ENCODE measurements at regions not wholly inside any gene's neighbourhood (a gene's known extent, or its start where the extent isn't known, plus 50 kb on each side); places are given as distances from the start of the nearest gene placed in this dataset.
A peak's percentile ranks its signal among the peaks of the same experiment; 100 is the strongest.
"Not testable (repeated sequence)": the region's sequence is repeated elsewhere in the genome, so short reads cannot be mapped to it uniquely, and the experiment has no call there.

DNA sequence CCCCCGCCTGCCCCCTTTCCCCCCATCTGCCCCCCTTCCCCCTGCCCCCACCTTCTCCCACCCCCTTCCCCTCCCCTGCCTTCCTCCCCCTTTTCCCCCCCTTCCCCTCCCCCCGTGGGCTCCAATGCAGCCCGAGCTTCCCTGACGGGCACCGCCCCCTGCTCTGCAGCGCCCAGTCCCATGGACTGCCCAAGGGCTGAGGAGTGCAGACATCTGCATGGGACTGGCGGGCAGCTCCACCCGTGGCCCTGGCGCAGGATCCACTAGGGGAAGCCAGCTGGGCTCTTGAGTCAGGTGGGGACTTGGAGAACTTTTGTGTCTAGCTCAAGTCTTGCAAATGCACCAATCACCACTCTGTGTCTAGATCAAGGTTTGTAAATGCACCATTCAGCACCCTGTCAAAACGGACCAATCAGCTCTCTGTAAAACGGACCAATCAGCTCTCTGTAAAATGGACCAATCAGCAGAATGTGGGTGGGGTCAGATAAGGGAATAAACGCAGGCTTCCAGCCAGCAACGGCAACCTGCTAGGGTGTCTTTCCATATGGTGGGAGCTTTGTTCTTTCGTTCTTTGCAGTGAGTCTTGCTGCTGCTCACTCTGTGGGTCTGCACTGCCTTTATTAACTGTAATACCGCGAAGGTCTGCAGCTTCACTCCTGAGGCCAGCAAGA lies 300.5 kb upstream of the PABPC4L start:
- Histone ChIP-seq H3K4me3 (ENCODE audit: low read depth in 1 of 3, low read length in 3 of 3) (no peak overlapping the region), H3K4me1 (ENCODE audit: control insufficient read depth in 3 of 3, insufficient read depth in 2 of 3, low read depth in 1 of 3, low read length in 2 of 3) (no peaks in the 10 kb centered on the region), H3K36me3 (ENCODE audit: control insufficient read depth in 3 of 3, insufficient read depth in 2 of 3, low read depth in 1 of 3, low read length in 3 of 3) (no peaks in the 10 kb centered on the region), H3K27ac (ENCODE audit: low read depth in 1 of 3, low read length in 2 of 3) (no peak overlapping the region), H3K9me3 (ENCODE audit: control insufficient read depth in 2 of 2, insufficient read depth in 1 of 2, low read depth in 1 of 2, low read length in 1 of 2) (peaks cover 0 to 7% of the 10 kb centered on the region in 2 donors), H3K27me3 (ENCODE audit: control insufficient read depth in 3 of 3, insufficient read depth in 3 of 3, low read length in 3 of 3) (no peaks in the 10 kb centered on the region)
- 83 to 89% (median 86%) methylated on average over 11 to 16 of the region's 16 CpGs for WGBS, 3 donors
- FAIRE-seq (no peak), DNase-seq (no peak)

DNA sequence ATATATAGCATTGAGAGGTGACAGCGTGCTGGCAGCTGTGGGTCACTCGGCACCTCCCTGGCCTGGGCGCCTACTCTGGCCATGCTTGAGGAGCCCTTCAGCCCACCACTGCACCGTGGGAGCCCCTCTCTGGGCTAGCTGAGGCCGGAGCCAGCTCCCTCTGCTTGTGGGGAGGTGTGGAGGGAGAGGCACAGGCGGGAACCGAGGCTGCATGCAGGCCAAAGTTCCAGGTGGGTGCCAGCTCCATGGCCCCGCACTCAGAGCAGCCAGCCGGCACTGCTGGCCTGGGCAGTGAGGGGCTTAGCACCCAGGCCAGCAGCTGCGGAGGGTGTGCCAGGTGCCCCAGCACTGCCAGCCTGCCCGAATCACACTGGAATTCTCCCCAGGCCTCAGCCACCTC lies 299.9 kb upstream of the PABPC4L start:
- not testable (repeated sequence) for FAIRE-seq; DNase-seq; H3K9me3 ChIP-seq (ENCODE audit: control insufficient read depth in 2 of 2, insufficient read depth in 1 of 2, low read depth in 1 of 2, low read length in 1 of 2); H3K4me1 ChIP-seq (ENCODE audit: control insufficient read depth in 3 of 3, insufficient read depth in 2 of 3, low read depth in 1 of 3, low read length in 2 of 3); H3K27me3 ChIP-seq (ENCODE audit: control insufficient read depth in 3 of 3, insufficient read depth in 3 of 3, low read length in 3 of 3); H3K4me3 ChIP-seq (ENCODE audit: low read depth in 1 of 3, low read length in 3 of 3); H3K36me3 ChIP-seq (ENCODE audit: control insufficient read depth in 3 of 3, insufficient read depth in 2 of 3, low read depth in 1 of 3, low read length in 3 of 3); H3K27ac ChIP-seq (ENCODE audit: low read depth in 1 of 3, low read length in 2 of 3)
- WGBS, 3 donors = 83 to 93% (median 87%) methylated on average over 6 to 11 of the region's 11 CpGs

DNA sequence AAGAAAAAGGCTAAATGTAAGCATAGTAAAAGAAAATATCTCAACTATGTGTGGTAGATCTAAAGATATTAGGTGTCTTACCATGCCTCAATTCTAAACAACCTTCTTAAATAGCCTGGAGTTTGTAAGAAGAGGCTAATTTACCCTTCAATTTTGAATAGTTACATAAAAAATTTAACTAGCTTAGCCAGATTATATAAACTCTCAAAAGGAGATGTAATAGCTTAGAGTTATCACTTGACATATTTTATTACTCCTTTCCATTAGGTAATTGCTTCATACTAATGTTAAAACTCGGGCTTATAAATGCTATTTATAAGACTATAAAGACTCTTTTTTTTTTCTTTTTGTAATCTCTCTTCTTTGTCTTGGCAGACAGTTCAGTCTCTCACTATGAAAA lies 297.5 kb upstream of the PABPC4L start:
- H3K9me3 ChIP-seq (ENCODE audit: control insufficient read depth in 2 of 2, insufficient read depth in 1 of 2, low read depth in 1 of 2, low read length in 1 of 2) = peaks cover 0 to 7% of the 10 kb centered on the region in 2 donors
- no peak for FAIRE-seq
- no peak overlapping the region for H3K4me3 ChIP-seq (ENCODE audit: low read depth in 1 of 3, low read length in 3 of 3)
- no peak for DNase-seq
- H3K4me1 ChIP-seq (ENCODE audit: control insufficient read depth in 3 of 3, insufficient read depth in 2 of 3, low read depth in 1 of 3, low read length in 2 of 3) = no peaks in the 10 kb centered on the region
- no peak overlapping the region for H3K27ac ChIP-seq (ENCODE audit: low read depth in 1 of 3, low read length in 2 of 3)
- 20 to 41% (median 37%) methylated on average over 1 of the region's 1 CpG for WGBS, 3 donors
- no peaks in the 10 kb centered on the region for H3K36me3 ChIP-seq (ENCODE audit: control insufficient read depth in 3 of 3, insufficient read depth in 2 of 3, low read depth in 1 of 3, low read length in 3 of 3)
- no peaks in the 10 kb centered on the region for H3K27me3 ChIP-seq (ENCODE audit: control insufficient read depth in 3 of 3, insufficient read depth in 3 of 3, low read length in 3 of 3)

DNA sequence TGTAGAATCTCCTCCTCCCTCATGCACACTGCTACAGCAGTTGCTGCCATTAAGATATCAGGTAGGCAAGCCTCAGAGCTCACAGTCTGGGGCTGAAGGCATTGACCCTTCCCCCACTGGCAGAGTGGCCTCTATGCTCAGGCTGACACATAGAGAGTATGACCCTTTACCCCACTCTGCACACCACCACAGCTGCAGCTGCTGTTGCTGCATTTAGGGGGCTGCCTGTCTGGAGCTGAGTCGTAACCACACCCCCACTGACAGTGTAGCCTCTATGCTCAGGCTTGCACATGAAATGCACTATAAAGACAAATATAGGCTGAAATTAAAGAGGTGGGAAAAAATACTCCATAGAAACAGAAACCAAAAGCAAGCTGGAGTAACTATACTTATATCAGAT lies 289.3 kb upstream of the PABPC4L start:
- H3K9me3 ChIP-seq (ENCODE audit: control insufficient read depth in 2 of 2, insufficient read depth in 1 of 2, low read depth in 1 of 2, low read length in 1 of 2) = no peaks in the 10 kb centered on the region
- no peaks in the 10 kb centered on the region for H3K4me1 ChIP-seq (ENCODE audit: control insufficient read depth in 3 of 3, insufficient read depth in 2 of 3, low read depth in 1 of 3, low read length in 2 of 3)
- no peak overlapping the region for H3K27ac ChIP-seq (ENCODE audit: low read depth in 1 of 3, low read length in 2 of 3)
- DNase-seq (peak in 1 of 2 donors; percentile 5), FAIRE-seq (no peak)
- 68 to 80% (median 74%) methylated on average over 1 of the region's 1 CpG for WGBS, 3 donors
- H3K4me3 ChIP-seq (ENCODE audit: low read depth in 1 of 3, low read length in 3 of 3) = no peak overlapping the region
- H3K36me3 ChIP-seq (ENCODE audit: control insufficient read depth in 3 of 3, insufficient read depth in 2 of 3, low read depth in 1 of 3, low read length in 3 of 3) = no peaks in the 10 kb centered on the region
- H3K27me3 ChIP-seq (ENCODE audit: control insufficient read depth in 3 of 3, insufficient read depth in 3 of 3, low read length in 3 of 3) = no peaks in the 10 kb centered on the region

DNA sequence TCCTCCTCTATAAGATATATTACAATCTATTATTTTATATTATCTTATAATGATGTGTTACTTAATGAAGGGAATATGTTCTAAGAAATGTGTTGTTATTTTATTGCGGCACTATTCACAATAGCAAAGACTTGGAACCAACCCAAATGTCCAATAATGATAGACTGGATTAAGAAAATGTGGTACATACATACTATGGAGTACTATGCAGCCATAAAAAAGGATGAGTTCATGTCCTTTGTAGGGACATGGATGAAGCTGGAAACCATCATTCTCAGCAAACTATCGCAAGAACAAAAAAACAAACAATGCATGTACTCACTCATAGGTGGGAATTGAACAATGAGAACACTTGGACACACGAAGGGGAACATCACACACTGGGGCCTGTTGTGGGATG lies 281.9 kb upstream of the PABPC4L start:
- H3K4me3 ChIP-seq (ENCODE audit: low read depth in 1 of 3, low read length in 3 of 3); FAIRE-seq: not testable (repeated sequence)
- 82 to 90% (median 85%) methylated on average over 3 of the region's 3 CpGs for WGBS, 3 donors

DNA sequence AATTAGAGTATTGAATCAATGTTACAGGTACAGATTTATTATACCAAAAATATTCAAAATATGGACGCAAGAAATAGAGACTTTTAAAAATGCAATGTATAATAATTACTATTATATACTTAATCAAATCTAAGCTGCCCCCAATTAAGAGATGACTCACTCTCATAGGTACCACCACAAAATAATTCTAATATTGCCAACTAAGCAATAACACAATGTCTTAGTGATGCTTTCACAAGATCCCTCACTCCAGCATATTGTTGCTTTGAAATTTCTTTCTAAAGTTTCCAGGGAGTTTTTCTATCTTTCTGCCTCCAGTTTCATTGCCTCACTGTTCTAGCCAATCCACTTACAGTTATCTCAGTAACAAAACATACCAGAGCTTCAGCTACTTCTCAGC lies 270.0 kb upstream of the PABPC4L start:
- Histone ChIP-seq H3K27ac (ENCODE audit: low read depth in 1 of 3, low read length in 2 of 3) (no peak overlapping the region), H3K4me1 (ENCODE audit: control insufficient read depth in 3 of 3, insufficient read depth in 2 of 3, low read depth in 1 of 3, low read length in 2 of 3) (no peaks in the 10 kb centered on the region), H3K9me3 (ENCODE audit: control insufficient read depth in 2 of 2, insufficient read depth in 1 of 2, low read depth in 1 of 2, low read length in 1 of 2) (no peaks in the 10 kb centered on the region), H3K27me3 (ENCODE audit: control insufficient read depth in 3 of 3, insufficient read depth in 3 of 3, low read length in 3 of 3) (no peaks in the 10 kb centered on the region), H3K4me3 (ENCODE audit: low read depth in 1 of 3, low read length in 3 of 3) (no peak overlapping the region), H3K36me3 (ENCODE audit: control insufficient read depth in 3 of 3, insufficient read depth in 2 of 3, low read depth in 1 of 3, low read length in 3 of 3) (no peaks in the 10 kb centered on the region)
- WGBS, 3 donors = 83 to 93% (median 91%) methylated on average over 1 of the region's 1 CpG
- no peak for FAIRE-seq
- DNase-seq = no peak

More for the DNA sequence above, 281.9 kb upstream of the PABPC4L start:
- not testable (repeated sequence) for H3K9me3 ChIP-seq (ENCODE audit: control insufficient read depth in 2 of 2, insufficient read depth in 1 of 2, low read depth in 1 of 2, low read length in 1 of 2); H3K27me3 ChIP-seq (ENCODE audit: control insufficient read depth in 3 of 3, insufficient read depth in 3 of 3, low read length in 3 of 3); H3K27ac ChIP-seq (ENCODE audit: low read depth in 1 of 3, low read length in 2 of 3); DNase-seq; H3K4me1 ChIP-seq (ENCODE audit: control insufficient read depth in 3 of 3, insufficient read depth in 2 of 3, low read depth in 1 of 3, low read length in 2 of 3); H3K36me3 ChIP-seq (ENCODE audit: control insufficient read depth in 3 of 3, insufficient read depth in 2 of 3, low read depth in 1 of 3, low read length in 3 of 3)

DNA sequence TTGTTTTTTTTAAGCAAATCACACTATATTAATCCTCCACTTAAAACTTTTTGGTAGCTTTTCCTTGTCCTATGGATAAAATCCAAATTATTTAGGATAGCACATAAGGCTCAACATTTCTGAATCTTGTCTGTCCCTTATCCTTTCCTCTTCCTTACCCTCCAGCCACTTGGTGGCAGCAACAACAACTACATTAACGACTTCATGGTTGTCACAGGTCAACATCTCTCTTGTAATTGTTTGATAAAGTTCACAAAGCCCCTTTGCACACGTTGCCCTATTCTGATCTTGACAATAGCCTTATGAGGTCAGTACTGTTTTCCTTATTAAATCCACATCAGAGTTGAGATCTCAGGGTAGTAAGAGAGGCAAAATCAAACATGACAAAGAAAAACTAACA lies 269.0 kb upstream of the PABPC4L start:
- Histone ChIP-seq H3K9me3 (ENCODE audit: control insufficient read depth in 2 of 2, insufficient read depth in 1 of 2, low read depth in 1 of 2, low read length in 1 of 2) (no peaks in the 10 kb centered on the region), H3K4me1 (ENCODE audit: control insufficient read depth in 3 of 3, insufficient read depth in 2 of 3, low read depth in 1 of 3, low read length in 2 of 3) (no peaks in the 10 kb centered on the region), H3K4me3 (ENCODE audit: low read depth in 1 of 3, low read length in 3 of 3) (no peak overlapping the region), H3K27ac (ENCODE audit: low read depth in 1 of 3, low read length in 2 of 3) (no peak overlapping the region), H3K27me3 (ENCODE audit: control insufficient read depth in 3 of 3, insufficient read depth in 3 of 3, low read length in 3 of 3) (no peaks in the 10 kb centered on the region), H3K36me3 (ENCODE audit: control insufficient read depth in 3 of 3, insufficient read depth in 2 of 3, low read depth in 1 of 3, low read length in 3 of 3) (no peaks in the 10 kb centered on the region)
- 2 to 6% (median 2%) methylated on average over 2 of the region's 2 CpGs for WGBS, 3 donors
- FAIRE-seq = no peak
- peak; percentile 14 to 46 for DNase-seq

DNA sequence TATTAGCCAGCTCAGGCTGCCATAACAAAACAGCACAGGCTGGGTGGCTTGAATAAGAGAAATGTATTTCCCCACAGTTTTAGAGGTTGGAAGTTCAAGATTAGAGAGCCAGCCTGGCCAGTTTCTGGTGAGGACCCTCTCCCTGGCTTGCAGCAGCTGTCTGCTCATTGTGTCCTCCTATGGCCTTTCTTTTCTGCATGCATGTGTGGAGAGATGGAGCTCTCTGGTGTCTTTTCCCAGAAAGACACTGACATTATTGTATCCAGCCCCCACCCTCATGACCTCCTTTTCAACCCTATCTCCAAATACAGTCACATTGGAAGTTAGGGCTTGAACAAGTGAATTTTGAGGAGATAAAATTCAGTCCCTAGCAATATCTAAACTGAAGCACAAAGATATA lies 263.8 kb upstream of the PABPC4L start:
- no peak for FAIRE-seq

DNA sequence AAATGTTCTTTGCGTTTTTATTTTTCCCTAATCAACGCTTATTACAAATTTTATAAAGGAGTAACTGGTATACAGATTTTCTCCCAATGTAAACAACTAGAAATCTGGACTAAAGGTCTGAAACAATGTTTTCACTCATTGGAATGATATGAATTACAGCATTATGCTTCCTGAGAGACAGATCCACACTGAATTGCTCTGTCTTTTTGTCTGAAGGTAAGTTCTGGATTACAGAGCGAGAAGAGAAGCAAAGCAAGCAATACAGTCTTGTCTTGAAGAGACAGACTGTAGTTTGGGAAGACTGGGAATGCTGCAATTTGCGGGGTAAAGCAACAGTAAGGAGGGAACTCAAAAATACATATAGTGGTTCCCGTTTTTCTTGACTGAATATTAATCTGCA lies 262.2 kb upstream of the PABPC4L start:
- no peak for DNase-seq
- WGBS, 3 donors = 71 to 85% (median 83%) methylated on average over 5 of the region's 5 CpGs
- H3K27me3 ChIP-seq (ENCODE audit: control insufficient read depth in 3 of 3, insufficient read depth in 3 of 3, low read length in 3 of 3) = no peaks in the 10 kb centered on the region

More for the DNA sequence above, 263.8 kb upstream of the PABPC4L start:
- Histone ChIP-seq H3K9me3 (ENCODE audit: control insufficient read depth in 2 of 2, insufficient read depth in 1 of 2, low read depth in 1 of 2, low read length in 1 of 2) (no peaks in the 10 kb centered on the region), H3K36me3 (ENCODE audit: control insufficient read depth in 3 of 3, insufficient read depth in 2 of 3, low read depth in 1 of 3, low read length in 3 of 3) (no peaks in the 10 kb centered on the region), H3K27ac (ENCODE audit: low read depth in 1 of 3, low read length in 2 of 3) (no peak overlapping the region), H3K27me3 (ENCODE audit: control insufficient read depth in 3 of 3, insufficient read depth in 3 of 3, low read length in 3 of 3) (no peaks in the 10 kb centered on the region), H3K4me1 (ENCODE audit: control insufficient read depth in 3 of 3, insufficient read depth in 2 of 3, low read depth in 1 of 3, low read length in 2 of 3) (no peaks in the 10 kb centered on the region), H3K4me3 (ENCODE audit: low read depth in 1 of 3, low read length in 3 of 3) (no peak overlapping the region)
- DNase-seq = peak in 1 of 2 donors; percentile 2

More for the DNA sequence above, 262.2 kb upstream of the PABPC4L start:
- no peak overlapping the region for H3K27ac ChIP-seq (ENCODE audit: low read depth in 1 of 3, low read length in 2 of 3)
- no peak for FAIRE-seq
- H3K4me3 ChIP-seq (ENCODE audit: low read depth in 1 of 3, low read length in 3 of 3) = no peak overlapping the region
- no peaks in the 10 kb centered on the region for H3K4me1 ChIP-seq (ENCODE audit: control insufficient read depth in 3 of 3, insufficient read depth in 2 of 3, low read depth in 1 of 3, low read length in 2 of 3)
- H3K36me3 ChIP-seq (ENCODE audit: control insufficient read depth in 3 of 3, insufficient read depth in 2 of 3, low read depth in 1 of 3, low read length in 3 of 3) = no peaks in the 10 kb centered on the region
- no peaks in the 10 kb centered on the region for H3K9me3 ChIP-seq (ENCODE audit: control insufficient read depth in 2 of 2, insufficient read depth in 1 of 2, low read depth in 1 of 2, low read length in 1 of 2)
